Suprapubic skin (tissue), 4 donors: ENCODE measurements at regions not wholly inside any gene's neighbourhood (a gene's known extent, or its start where the extent isn't known, plus 50 kb on each side); places are given as distances from the start of the nearest gene placed in this dataset.

Source experiments
- EP300 ChIP-seq: sonication (generic); formaldehyde crosslinking; IDR thresholded peaks from one replicate; pipeline ENCODE4 v1.6.1; 2017; ENCODE audit warnings: antibody characterized with exemption
- POLR2AphosphoS5 ChIP-seq, 3 donors: sonication (generic); formaldehyde crosslinking; IDR thresholded peaks; one replicate each; pipeline ENCODE4 v1.6.1; 2017; ENCODE audit warnings: antibody characterized with exemption in 3 of 3

GRCh38 chr10:8424555-8425211 lies 370.2 kb downstream of the GATA3 start:
- TF ChIP-seq EP300 (no peak), POLR2AphosphoS5 (IDR thresholded peaks at IDR 0.05) (no peak)
